Fibroblast of skin of right biceps (primary cell): ENCODE measurements at regions not wholly inside any gene's neighbourhood (a gene's known extent, or its start where the extent isn't known, plus 50 kb on each side); places are given as distances from the start of the nearest gene placed in this dataset.
"Not testable (repeated sequence)": the region's sequence is repeated elsewhere in the genome, so short reads cannot be mapped to it uniquely, and the experiment has no call there.

Experiments used
- DNase-seq: peaks from one replicate; pipeline ENCODE4 v3.0.0-alpha.2; 2013

- DNase-seq, result not testable (repeated sequence)
Observed at GRCh38 chr2:37722971-37723370, 51.5 kb upstream of the CDC42EP3 start.

DNA sequence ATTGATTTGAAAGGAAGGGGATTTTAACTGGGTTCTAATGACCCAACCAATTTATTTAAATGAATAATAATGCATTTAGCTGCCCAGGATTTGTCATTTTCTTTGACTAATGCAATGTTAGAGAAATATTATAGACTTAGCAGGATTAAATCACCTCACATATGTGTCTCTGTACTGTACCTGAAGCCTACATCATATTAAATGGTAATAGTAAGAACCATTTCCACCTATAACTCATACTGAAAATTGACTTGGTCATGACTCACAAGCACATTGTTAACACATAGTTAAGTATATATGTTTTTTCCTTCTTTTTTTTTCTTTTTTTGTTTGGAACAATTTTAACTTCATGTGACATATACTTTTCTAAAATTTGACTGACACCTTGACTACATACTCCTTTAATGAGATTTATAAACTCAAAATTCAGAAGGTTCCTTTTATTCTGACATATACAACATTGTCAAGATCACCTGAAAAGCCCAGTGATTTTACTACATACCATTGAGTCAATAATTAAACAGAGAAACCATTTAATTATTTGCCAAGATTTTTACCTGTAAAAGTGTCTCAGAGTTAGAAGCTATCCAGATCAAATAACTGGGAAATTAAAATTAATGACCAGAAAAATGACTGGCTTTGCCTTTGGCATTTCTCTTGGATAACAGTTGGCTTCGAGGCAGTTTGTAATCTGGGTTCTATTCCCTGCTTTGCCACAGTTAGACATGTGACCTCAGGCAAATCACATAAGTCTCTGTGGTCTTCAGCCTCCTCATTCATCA is 58.8 kb upstream of the CDC42EP3 start:
- no peak for DNase-seq

- not testable (repeated sequence) for DNase-seq
Observed at GRCh38 chr2:37732412-37732811, 61.0 kb upstream of the CDC42EP3 start.

- no peak for DNase-seq
Observed at GRCh38 chr2:37733251-37733650, 61.8 kb upstream of the CDC42EP3 start.

GRCh38 chr2:37733955-37734354 is 62.5 kb upstream of the CDC42EP3 start:
- peak; percentile 44 for DNase-seq

DNA sequence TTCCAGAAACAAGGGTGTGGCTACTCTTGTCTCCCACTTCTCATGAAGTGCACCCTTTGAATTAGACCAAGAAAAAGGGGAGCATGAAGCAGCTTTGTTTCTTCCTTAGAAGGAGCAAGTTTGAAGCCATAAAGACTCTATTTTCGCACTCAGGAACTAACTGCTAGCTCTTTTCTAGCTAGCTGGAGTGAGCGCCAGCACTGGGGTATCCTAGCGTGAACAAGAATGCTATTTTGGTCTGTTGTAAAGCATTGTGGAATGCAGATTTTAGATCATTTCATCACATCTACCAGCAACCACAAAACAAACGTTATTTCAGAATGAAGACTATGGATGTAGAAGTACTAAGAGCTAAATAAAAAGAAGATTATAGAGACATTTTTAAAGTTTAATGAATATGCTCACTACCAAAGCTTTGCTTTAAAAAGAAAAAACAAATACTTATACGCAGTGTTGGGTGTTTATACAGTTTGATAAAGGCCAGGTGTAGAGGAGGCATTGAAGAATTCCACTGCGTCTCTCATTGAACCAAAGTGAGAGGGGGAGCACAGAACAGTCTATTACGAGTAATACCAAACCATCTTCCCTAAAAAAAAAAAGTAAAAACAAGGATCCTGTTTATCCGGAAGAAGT is 63.6 kb upstream of the CDC42EP3 start:
- DNase-seq, result peak; percentile 92

- DNase-seq, result peak; percentile 83
Observed at GRCh38 chr2:37735524-37735910, 64.1 kb upstream of the CDC42EP3 start.

DNA sequence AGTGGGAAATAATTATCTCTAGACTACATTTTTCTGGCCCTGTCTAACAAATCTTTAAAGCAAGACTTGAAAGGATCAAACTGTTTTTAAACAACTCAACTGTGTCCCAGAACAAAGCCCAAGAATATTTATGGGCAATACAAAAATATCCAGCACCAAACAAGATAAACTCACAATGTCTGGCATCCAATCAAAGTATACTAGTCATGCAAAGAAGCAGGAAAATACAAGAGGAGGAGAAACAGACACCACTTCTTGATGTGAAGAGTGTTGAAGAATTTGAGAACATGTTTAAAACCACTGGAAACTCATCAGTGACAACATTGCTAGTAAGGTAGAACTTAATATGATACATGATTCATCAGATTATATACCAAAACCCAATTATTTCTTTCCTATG is 66.1 kb upstream of the CDC42EP3 start:
- DNase-seq, result peak; percentile 77

- DNase-seq, result no peak
Observed at GRCh38 chr2:37738266-37738885, 66.9 kb upstream of the CDC42EP3 start.

- no peak for DNase-seq
Observed at GRCh38 chr2:37739153-37739552, 67.7 kb upstream of the CDC42EP3 start.

DNA sequence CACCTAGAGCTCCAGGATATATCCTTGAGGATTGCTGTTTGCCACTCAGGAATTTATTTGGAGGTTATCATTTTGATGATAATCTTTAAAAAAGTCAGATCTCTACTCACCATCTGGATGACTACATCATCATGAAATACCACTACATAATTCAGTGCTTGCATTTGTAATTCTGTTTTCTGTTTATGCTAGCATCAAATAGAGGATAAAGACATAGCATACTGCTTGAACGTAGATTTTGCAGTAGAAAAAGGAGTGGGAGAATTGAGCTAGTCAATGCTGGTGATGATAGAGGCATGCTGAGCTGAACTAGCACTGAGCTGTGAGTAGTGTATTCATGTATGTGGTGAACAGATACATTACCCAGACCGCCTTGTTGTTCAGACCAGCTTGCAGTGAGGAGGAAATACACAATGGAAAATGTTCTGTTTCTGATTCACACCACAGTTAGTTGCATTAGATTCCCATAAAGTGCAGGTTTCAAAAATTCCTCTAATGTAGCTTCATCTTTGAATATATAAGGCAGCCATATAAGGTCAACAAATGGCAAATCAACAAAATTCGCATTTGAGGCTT is 68.8 kb upstream of the CDC42EP3 start:
- peak; percentile 89 for DNase-seq

DNA sequence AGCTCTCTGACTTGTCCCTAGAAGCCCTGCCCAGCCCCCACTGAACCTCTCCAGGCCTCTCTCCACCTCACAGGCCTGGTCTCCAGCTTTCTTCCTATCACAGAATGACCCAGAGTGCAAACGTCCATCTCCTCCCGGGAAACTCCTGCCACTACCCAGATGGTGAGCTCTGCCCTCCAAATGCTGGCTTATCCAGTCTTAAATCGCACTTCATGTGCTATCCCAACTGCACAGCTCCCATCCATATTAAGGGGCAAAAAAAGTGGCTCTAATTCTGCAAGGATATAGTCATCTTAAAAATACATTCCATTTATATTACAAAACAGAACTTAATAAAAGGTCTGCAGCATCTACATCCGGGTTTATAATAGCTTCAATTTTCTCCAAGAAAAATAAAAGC is 70.8 kb upstream of the CDC42EP3 start:
- DNase-seq, result peak; percentile 86

DNA sequence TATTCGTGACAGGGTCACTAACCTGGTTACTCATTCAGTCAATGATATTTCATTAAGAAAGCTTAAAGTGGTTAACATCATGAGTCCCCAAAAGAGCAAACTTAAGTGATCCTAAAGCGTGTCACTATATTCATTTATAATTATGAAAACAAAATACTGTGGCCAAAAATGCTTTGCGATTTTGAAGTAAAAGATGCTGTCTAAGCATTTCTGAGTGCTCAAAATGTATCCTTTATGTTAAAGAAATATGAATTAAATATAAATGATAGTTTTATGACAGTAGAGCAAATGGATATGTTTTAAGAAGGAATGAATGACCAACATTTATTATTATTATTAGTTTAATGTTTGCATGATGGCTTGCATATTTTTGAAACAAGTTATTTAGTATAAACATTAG is 72.6 kb upstream of the CDC42EP3 start:
- no peak for DNase-seq

DNA sequence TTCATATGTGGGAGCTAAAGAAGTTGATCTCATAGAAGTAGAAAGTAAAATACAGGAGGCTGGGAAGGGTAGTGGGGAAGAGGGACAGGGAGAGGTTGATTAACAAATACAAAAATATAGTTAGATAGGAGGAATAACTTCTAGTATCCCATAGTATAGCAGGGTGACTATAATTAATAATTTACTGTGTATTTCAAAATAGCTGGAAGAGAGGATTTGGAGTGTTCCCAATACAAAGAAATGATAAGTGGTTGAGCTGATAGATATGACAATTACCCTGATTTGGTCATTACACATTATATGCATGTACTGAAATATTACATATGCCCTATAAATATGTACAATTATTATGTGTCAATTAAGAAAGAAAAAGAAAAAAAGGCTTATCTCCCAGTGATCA is 73.5 kb upstream of the CDC42EP3 start:
- DNase-seq, result not testable (repeated sequence)

GRCh38 chr2:37746011-37746410 is 74.6 kb upstream of the CDC42EP3 start:
- DNase-seq, result not testable (repeated sequence)

DNA sequence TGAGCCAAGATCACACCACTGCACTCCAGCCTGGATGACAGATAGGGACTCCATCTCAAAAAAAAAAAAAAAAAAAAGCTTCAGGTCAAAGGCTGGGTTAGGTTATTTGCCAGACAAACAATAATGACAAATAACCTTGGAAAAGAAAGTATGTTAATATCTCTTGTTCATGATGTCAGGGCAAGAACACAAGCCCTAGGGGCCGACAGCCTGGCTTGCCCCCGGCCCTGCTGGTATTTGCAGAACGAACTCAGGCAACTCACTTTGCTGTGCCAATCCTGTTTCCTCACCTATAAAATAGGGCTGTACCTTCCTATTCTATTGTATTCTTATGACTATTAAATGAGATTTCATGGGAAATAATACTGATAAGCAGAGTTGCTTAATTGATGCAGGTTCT is 75.4 kb upstream of the CDC42EP3 start:
- no peak for DNase-seq

GRCh38 chr2:37748541-37748940 is 77.1 kb upstream of the CDC42EP3 start:
- no peak for DNase-seq

- not testable (repeated sequence) for DNase-seq
Observed at GRCh38 chr2:37750286-37750685, 78.8 kb upstream of the CDC42EP3 start.

DNA sequence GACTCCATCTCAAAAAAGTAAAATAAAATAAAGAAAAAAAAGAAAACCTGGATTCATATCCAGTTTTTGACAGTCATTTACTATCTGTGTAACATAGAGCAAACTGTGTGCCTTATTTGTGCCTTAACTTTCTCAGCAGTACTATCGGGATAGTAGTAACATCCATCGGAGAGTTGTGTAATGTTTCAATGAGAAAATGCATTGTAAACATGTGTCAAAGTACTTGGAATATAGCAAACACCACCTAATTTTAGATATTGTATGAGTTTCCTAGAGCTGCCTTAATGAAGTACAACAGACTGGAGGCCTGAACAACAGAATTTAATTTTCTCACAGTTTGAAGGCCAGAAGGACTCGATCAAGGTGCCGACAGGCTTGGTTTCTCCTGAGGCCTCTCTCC is 81.3 kb upstream of the CDC42EP3 start:
- DNase-seq, result no peak

GRCh38 chr2:37753758-37754157 is 82.3 kb upstream of the CDC42EP3 start:
- DNase-seq, result no peak

DNA sequence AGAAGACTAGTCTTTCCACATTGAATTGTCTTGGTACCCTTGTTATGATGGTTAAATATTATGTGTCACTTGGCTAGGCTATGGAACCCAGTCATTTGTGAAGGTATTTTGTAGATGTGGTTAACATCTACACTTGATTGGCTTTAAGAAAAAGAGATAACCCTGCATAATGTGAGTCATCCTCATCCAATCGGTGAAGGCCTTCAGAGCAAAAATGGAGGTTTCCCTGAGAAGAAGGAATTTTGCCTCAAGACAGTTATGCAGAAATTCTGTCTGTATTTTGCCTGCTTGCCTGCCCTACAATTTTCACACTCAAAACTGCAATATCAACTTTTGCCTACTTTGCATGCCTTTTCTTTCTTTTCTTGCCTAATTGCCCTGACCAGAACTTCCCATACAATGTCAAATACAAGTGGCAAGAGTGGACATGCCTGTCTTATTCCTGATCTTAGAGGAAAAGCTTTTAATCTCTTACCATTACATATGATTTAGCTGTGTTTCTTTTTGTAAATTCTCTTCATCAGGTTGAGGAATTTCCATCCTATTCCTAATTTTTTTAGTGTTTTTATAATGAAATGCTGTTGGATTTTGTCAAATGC is 84.6 kb upstream of the CDC42EP3 start:
- peak; percentile 29 for DNase-seq

- DNase-seq, result not testable (repeated sequence)
Observed at GRCh38 chr2:37757456-37757855, 86.0 kb upstream of the CDC42EP3 start.

- not testable (repeated sequence) for DNase-seq
Observed at GRCh38 chr2:37758141-37758601, 86.7 kb upstream of the CDC42EP3 start.
